Activated T-cell treated with anti-CD3 and anti-CD28 coated beads, Interleukin-2, amount 50 U/mL, for 48 hours (primary cell): ENCODE measurements at regions not wholly inside any gene's neighbourhood (a gene's known extent, or its start where the extent isn't known, plus 50 kb on each side); places are given as distances from the start of the nearest gene placed in this dataset.

Source experiments
- DNase-seq, 2 experiments: peaks; one replicate each; pipeline ENCODE4 v3.0.0-alpha.2; 2020

GRCh38 chr16:79805621-79806020, 205.1 kb upstream of the MAF start:
- DNase-seq = no peak

- no peak for DNase-seq
These were observed 201.1 kb upstream of the MAF start for GRCh38 chr16:79801646-79802045.

- DNase-seq = no peak
These were observed 199.6 kb upstream of the MAF start for GRCh38 chr16:79800016-79800608.

- no peak for DNase-seq
These were observed 198.0 kb upstream of the MAF start for GRCh38 chr16:79798416-79799053.

GRCh38 chr16:79797486-79797885, 196.9 kb upstream of the MAF start:
- DNase-seq = no peak

GRCh38 chr16:79795556-79795955, 195.0 kb upstream of the MAF start:
- DNase-seq = no peak

GRCh38 chr16:79794941-79795340, 194.4 kb upstream of the MAF start:
- DNase-seq = no peak

GRCh38 chr16:79792664-79793351, 192.3 kb upstream of the MAF start:
- no peak for DNase-seq

- DNase-seq = no peak
These were observed 191.5 kb upstream of the MAF start for GRCh38 chr16:79792076-79792475.

GRCh38 chr16:79790854-79791253, 190.3 kb upstream of the MAF start:
- no peak for DNase-seq

GRCh38 chr16:79788949-79789348, 188.4 kb upstream of the MAF start:
- no peak for DNase-seq

- DNase-seq = no peak
These were observed 185.9 kb upstream of the MAF start for GRCh38 chr16:79786389-79786788.

- DNase-seq = no peak
These were observed 183.5 kb upstream of the MAF start for GRCh38 chr16:79784007-79784406.

- DNase-seq = no peak
These were observed 177.1 kb upstream of the MAF start for GRCh38 chr16:79777679-79778078.

GRCh38 chr16:79776243-79776847, 175.8 kb upstream of the MAF start:
- DNase-seq = no peak

GRCh38 chr16:79772784-79773183, 172.2 kb upstream of the MAF start:
- no peak for DNase-seq

- DNase-seq = no peak
These were observed 171.5 kb upstream of the MAF start for GRCh38 chr16:79772048-79772447.

- peak; percentile 69 to 79 for DNase-seq
These were observed 169.9 kb upstream of the MAF start for GRCh38 chr16:79770244-79771064.

- DNase-seq = no peak
These were observed 169.3 kb upstream of the MAF start for GRCh38 chr16:79769928-79770243.

- DNase-seq = no peak
These were observed 168.9 kb upstream of the MAF start for GRCh38 chr16:79769270-79769927.

GRCh38 chr16:79768276-79768970, 167.9 kb upstream of the MAF start:
- no peak for DNase-seq
